Stomach (tissue), 8 donors: ENCODE measurements at regions not wholly inside any gene's neighbourhood (a gene's known extent, or its start where the extent isn't known, plus 50 kb on each side); places are given as distances from the start of the nearest gene placed in this dataset.

Experiments
- DNase-seq, 2 donors: peaks; one replicate each; pipeline versions ENCODE4 v3.0.0 to v3.0.0-alpha.2; 2013 to 2019
- H3K27ac ChIP-seq, 5 donors: fragments of 200-600 bp in 4 of 5; sonication (generic) in 4 of 5; one replicate each; pipeline ENCODE4 v1.5.1; 2013 to 2019; ENCODE audit warnings: mild to moderate bottlenecking in 1 of 5, moderate library complexity in 1 of 5
- H3K27me3 ChIP-seq, 3 donors: fragments of 200-600 bp; sonication (generic); one replicate each; pipeline ENCODE4 v1.5.1; 2017 to 2019; ENCODE audit warnings: mixed run types in 1 of 3
- H3K36me3 ChIP-seq, 4 donors: fragments of 200-600 bp; sonication (generic); 1 replicate in 3 of 4; 2 replicates in 1 of 4; pipeline ENCODE4 v1.5.1; 2016 to 2019
- H3K4me1 ChIP-seq, 4 donors: fragments of 200-600 bp; sonication (generic); one replicate each; pipeline ENCODE4 v1.5.1; 2016 to 2019
- H3K4me3 ChIP-seq, 4 donors: fragments of 200-600 bp; sonication (generic) in 3 of 4; one replicate each; pipeline ENCODE4 v1.5.1; 2016 to 2019; ENCODE audit warnings: mild to moderate bottlenecking in 1 of 4
- H3K9me3 ChIP-seq, 4 donors: fragments of 200-600 bp; sonication (generic); one replicate each; pipeline ENCODE4 v1.5.1; 2016 to 2019
- EP300 ChIP-seq: sonication (generic); formaldehyde crosslinking; IDR thresholded peaks from one replicate; pipeline ENCODE4 v1.6.1; 2017; ENCODE audit warnings: antibody characterized with exemption
- POLR2A ChIP-seq, 4 donors: fragments of 450-650 bp; IDR thresholded peaks; one replicate each; pipeline ENCODE4 v1.6.1; 2016; ENCODE audit warnings: antibody characterized with exemption in 4 of 4, control low read depth in 2 of 4, mild to moderate bottlenecking in 1 of 4, moderate library complexity in 1 of 4
- POLR2AphosphoS5 ChIP-seq, 3 donors: sonication (generic); formaldehyde crosslinking; IDR thresholded peaks; one replicate each; pipeline ENCODE4 v1.6.1; 2016; ENCODE audit warnings: antibody characterized with exemption in 3 of 3
- WGBS, 5 donors: extraction: QIAGEN DNeasy Blood & Tissue Kit in 3 of 5; methylation state at CpG; one replicate each; pipeline versions ENCODE4 v1.1.5 to v1.1.7; 2013 to 2018; 5-methylcytosine and 5-hydroxymethylcytosine counted together
- intact Hi-C: fragments of 100-400 bp; cut with DNase I; formaldehyde crosslinking; loops from one replicate; pipeline ENCODE4 v1.15.1; 2023; ENCODE audit warnings: low total_unique reads
- small RNA-seq, 4 donors: library from RNA; depleted of rRNA; stranded (forward); fragments of <200 nt; gene quantifications; one replicate each; pipeline ENCODE3, GENCODE V24; 2016
- TF ChIP-seq, protein P1 (sequence below), 7 experiments: fragments of 450-650 bp in 4 of 7; fragments of 200-600 bp in 3 of 7; sonication (generic) in 3 of 7; IDR thresholded peaks; one replicate each; pipeline ENCODE4 v1.5.1; 2016 to 2019; ENCODE audit warnings: antibody characterized with exemption in 7 of 7, control low read depth in 2 of 7, mild to moderate bottlenecking in 1 of 7
- donor health status: healthy with polysubstance abuse.
- donor health status: Bipolar disorder and iron deficiency.
- donor health status: healthy.

DNA sequence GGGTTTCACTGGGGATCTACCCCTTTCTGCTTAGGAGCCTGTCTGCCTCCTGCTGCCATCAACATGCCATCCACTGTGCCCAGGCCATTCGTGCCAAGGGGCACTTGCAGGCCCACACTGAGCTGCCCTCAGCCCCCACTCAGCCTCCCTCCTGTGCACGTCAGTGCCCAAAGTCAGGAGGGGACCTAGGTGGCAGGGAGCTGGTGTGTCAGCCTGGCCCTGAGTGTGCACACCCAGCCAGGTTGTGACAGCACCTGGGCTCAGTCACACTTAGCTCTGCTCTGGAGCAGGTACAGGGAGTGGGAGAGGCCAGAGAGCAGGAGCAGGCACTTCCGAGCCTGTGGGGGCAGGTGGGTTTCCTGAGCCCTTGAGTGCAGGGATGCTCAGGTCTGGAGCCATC lies 63.6 kb upstream of the SYNCRIP start:
- Histone ChIP-seq H3K4me3 (no peak overlapping the region), H3K36me3 (no peaks in the 10 kb centered on the region), H3K27me3 (no peaks in the 10 kb centered on the region), H3K4me1 (no peaks in the 10 kb centered on the region), H3K27ac (no peak overlapping the region), H3K9me3 (peaks cover 0 to 7% (median 2%) of the 10 kb centered on the region in 4 donors)
- TF ChIP-seq POLR2A (IDR thresholded peaks at IDR 0.05), result no peak
- no peak for TF ChIP-seq EP300
- TF ChIP-seq, protein P1, sequence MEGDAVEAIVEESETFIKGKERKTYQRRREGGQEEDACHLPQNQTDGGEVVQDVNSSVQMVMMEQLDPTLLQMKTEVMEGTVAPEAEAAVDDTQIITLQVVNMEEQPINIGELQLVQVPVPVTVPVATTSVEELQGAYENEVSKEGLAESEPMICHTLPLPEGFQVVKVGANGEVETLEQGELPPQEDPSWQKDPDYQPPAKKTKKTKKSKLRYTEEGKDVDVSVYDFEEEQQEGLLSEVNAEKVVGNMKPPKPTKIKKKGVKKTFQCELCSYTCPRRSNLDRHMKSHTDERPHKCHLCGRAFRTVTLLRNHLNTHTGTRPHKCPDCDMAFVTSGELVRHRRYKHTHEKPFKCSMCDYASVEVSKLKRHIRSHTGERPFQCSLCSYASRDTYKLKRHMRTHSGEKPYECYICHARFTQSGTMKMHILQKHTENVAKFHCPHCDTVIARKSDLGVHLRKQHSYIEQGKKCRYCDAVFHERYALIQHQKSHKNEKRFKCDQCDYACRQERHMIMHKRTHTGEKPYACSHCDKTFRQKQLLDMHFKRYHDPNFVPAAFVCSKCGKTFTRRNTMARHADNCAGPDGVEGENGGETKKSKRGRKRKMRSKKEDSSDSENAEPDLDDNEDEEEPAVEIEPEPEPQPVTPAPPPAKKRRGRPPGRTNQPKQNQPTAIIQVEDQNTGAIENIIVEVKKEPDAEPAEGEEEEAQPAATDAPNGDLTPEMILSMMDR (IDR thresholded peaks at IDR 0.05), result no peak
- TF ChIP-seq POLR2AphosphoS5 (IDR thresholded peaks at IDR 0.05), result no peak
- WGBS, 5 donors, result 33 to 88% (median 80%) methylated on average over 1 to 3 of the region's 3 CpGs
- no peak for DNase-seq
- intact Hi-C loops, result no loop called here

DNA sequence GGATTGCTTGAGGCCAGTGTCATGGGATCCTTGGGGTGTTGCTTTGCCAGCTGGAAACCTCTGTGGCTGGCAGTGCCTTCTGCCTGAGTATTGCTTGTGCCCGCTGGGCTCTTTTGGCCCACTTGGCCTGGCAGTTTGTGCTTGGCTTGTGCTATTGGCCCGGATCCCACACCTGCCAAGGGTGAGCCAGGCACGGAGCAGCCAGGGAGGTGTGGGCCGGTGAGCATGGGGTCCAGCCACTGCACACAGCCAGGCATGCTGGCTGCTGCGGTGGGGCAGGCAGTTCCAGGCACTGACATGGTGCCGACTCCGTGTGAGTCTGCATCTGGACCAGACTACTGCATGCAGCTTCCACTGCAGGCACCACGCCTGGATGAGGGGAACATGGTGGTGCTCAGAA lies 62.5 kb upstream of the SYNCRIP start:
- intact Hi-C loops, result no loop called here
- DNase-seq, result peak in 1 of 2 donors; percentile 57

DNA sequence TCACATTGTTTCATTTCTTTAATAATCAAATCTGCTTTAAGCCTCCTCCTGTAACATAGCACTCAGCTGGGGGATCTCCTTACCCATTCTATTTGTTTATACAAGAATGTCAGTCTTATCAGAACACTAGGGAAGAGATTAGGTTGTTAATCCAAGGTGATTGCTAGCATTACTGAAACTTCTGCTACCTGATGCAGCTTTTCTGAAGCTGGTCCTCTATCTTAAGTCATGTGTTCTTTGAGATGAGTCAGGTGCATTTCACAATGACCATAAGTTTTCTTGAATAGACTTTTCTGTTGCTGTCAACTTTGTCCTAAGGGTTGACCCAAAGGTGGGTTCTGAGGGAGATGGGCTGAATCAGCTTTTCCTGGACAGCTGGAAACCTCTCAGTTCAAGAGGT lies 60.7 kb upstream of the SYNCRIP start:
- H3K9me3 ChIP-seq, result peaks cover 0 to 6% (median 0%) of the 10 kb centered on the region in 4 donors
- no peak for TF ChIP-seq POLR2A (IDR thresholded peaks at IDR 0.05)
- intact Hi-C loops, result no loop called here
- H3K27ac ChIP-seq, result no peak overlapping the region
- H3K27me3 ChIP-seq, result peaks cover 0 to 4% (median 0%) of the 10 kb centered on the region in 3 donors
- no peak for DNase-seq
- H3K4me3 ChIP-seq, result no peak overlapping the region
- H3K4me1 ChIP-seq, result no peaks in the 10 kb centered on the region
- no peaks in the 10 kb centered on the region for H3K36me3 ChIP-seq

More for the DNA sequence above, 62.5 kb upstream of the SYNCRIP start:
- Histone ChIP-seq H3K36me3 (no peaks in the 10 kb centered on the region), H3K4me1 (no peaks in the 10 kb centered on the region), H3K27me3 (peaks cover 0 to 4% (median 0%) of the 10 kb centered on the region in 3 donors), H3K9me3 (peaks cover 0 to 10% (median 2%) of the 10 kb centered on the region in 4 donors), H3K27ac (no peak overlapping the region), H3K4me3 (no peak overlapping the region)
- TF ChIP-seq, protein P1 (IDR thresholded peaks at IDR 0.05), result no peak
- TF ChIP-seq EP300, result no peak
- no peak for TF ChIP-seq POLR2AphosphoS5 (IDR thresholded peaks at IDR 0.05)
- TF ChIP-seq POLR2A (IDR thresholded peaks at IDR 0.05), result no peak
- WGBS, 5 donors, result 73 to 85% (median 80%) methylated on average over 4 to 8 of the region's 8 CpGs

Small RNAs in the stretch of these regions (small RNA-seq; reads per million reads assigned to genes)
- gene RF00019 (0 reads per million in 4 donors), gene RN7SL643P (0 reads per million in 4 donors), gene RNU4-12P (0 reads per million in 4 donors), gene RNU4-72P (0 reads per million in 4 donors), gene SMIM11P1 (0 reads per million in 4 donors)
